H1 (cell line): ENCODE measurements at regions not wholly inside any gene's neighbourhood (a gene's known extent, or its start where the extent isn't known, plus 50 kb on each side); places are given as distances from the start of the nearest gene placed in this dataset.

Experiments used
- CBX8 ChIP-seq: fragments of 300-800, 300-1000 bp; sonication (generic); IDR thresholded peaks from 2 replicates; pipeline ENCODE4 v1.7.1; 2016; ENCODE audit warnings: low read depth, low read length, borderline replicate concordance
- CREB1 ChIP-seq: IDR thresholded peaks from 2 replicates; pipeline ENCODE4 v1.6.1; 2012; ENCODE audit warnings: inconsistent platforms
- RAD21 ChIP-seq, 2 experiments: IDR thresholded peaks in 1 of 2; conservative IDR thresholded peaks in 1 of 2; 2 replicates each; pipeline ENCODE4 v1.6.1; 2011; ENCODE audit warnings: low read depth in 2 of 2, low read length in 2 of 2, improper control_type of control experiment in 1 of 2, inconsistent platforms in 1 of 2, mild to moderate bottlenecking in 1 of 2, moderate library complexity in 1 of 2
- USF2 ChIP-seq: IDR thresholded peaks from 2 replicates; pipeline ENCODE4 v1.6.1; 2011; ENCODE audit warnings: low read length, improper control_type of control experiment

- TF ChIP-seq USF2 (no peak), RAD21 (IDR thresholded peaks at IDR 0.05 in 1 of 2, conservative IDR thresholded peaks at IDR 0.05 in 1 of 2; ENCODE audit: low read depth in 2 of 2, low read length in 2 of 2) (no peak), CREB1 (no peak), CBX8 (no peak)
Measured at GRCh38 chr7:4409946-4410345, 272.1 kb upstream of the FOXK1 start (continued).
